ENCODE measurements at regions not wholly inside any gene's neighbourhood (a gene's known extent, or its start where the extent isn't known, plus 50 kb on each side); places are given as distances from the start of the nearest gene placed in this dataset.

GRCh38 chr1:5312862-5313261, 658.5 kb downstream of the AJAP1 start:
- in situ Hi-C loops (cut with MboI; ENCODE audit: low pct_unique_long_range_greater_than_20kb in 2 of 9, low sequenced_read_pairs in 9 of 9, unreplicated experiment in 9 of 9): no loop called here
- Histone ChIP-seq H3K27ac (no peak overlapping the region), H3K4me3 (no peak overlapping the region), H3K4me1 (replicated peaks in 1 of 2) (peaks cover 5 to 9% of the 10 kb centered on the region in 2 donors)
- peak in 1 of 8 experiments; percentile 14 for ATAC-seq (replicated peaks in 6 of 8)
- WGBS, 10 experiments: 53 to 100% (median 75%) methylated on average over 2 to 4 of the region's 11 CpGs; no CpG with 5 or more reads in 7 of the 10 experiments

- Histone ChIP-seq H3K27ac (peak overlapping the region in 1 of 2 donors; percentile 64), H3K4me1 (replicated peaks in 1 of 2) (peaks cover 5 to 9% of the 10 kb centered on the region in 2 donors), H3K4me3 (no peak overlapping the region)
- in situ Hi-C loops (cut with MboI; ENCODE audit: low pct_unique_long_range_greater_than_20kb in 2 of 9, low sequenced_read_pairs in 9 of 9, unreplicated experiment in 9 of 9): no loop called here
- 0 to 100% (median 69%) methylated on average over 1 to 7 of the region's 7 CpGs; no CpG with 5 or more reads in 1 of the 10 experiments for WGBS, 10 experiments
- ATAC-seq (replicated peaks in 6 of 8): peak in 1 of 8 experiments; percentile 1
Observed at GRCh38 chr1:5312293-5312674, 657.9 kb downstream of the AJAP1 start.

DNA sequence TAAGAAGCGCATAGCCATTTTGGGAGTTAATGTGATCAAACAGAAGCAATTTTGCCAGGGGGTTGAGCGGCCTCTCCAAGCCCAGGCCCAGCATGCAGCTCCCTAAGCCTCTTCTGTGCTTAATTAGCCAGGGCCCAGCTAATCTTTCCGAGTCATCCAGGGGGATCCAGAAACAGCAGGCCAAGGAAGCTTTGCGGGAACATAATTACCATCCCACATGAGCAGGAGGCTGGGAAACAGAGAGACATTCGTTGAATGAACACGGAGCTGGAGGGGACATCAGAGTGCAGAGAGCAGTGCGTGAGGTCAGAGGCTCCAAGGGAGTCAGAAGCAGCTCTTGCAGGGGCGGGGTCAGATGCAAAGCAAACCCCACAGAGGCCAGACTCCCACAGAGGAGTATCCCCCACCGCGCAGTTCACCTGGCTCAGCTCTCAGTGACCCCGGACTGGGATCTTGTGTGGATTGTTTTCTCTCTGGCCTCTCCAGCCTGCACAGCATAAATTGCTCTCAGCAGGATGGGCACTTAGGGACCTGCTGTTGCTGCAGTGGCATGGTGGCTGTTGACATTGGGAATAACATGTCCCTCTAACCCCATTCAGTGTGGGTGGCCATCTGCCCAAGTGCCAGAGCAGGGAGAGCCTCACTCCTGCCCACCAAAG, 657.4 kb downstream of the AJAP1 start:
- ATAC-seq (replicated peaks in 6 of 8): peak in 4 of 8 experiments; percentile 59 to 80 (median 74)
- in situ Hi-C loops (cut with MboI; ENCODE audit: low pct_unique_long_range_greater_than_20kb in 2 of 9, low sequenced_read_pairs in 9 of 9, unreplicated experiment in 9 of 9): no loop called here
- Histone ChIP-seq H3K27ac (peak overlapping the region in 1 of 2 donors; percentile 64), H3K4me1 (replicated peaks in 1 of 2) (peaks cover 5 to 9% of the 10 kb centered on the region in 2 donors), H3K4me3 (no peak overlapping the region)
- 6 to 62% (median 48%) methylated on average over 1 to 10 of the region's 11 CpGs; no CpG with 5 or more reads in 4 of the 10 experiments for WGBS, 10 experiments

GRCh38 chr1:5311147-5311546, 656.7 kb downstream of the AJAP1 start:
- Histone ChIP-seq H3K4me1 (replicated peaks in 1 of 2) (peaks cover 5 to 9% of the 10 kb centered on the region in 2 donors), H3K4me3 (no peak overlapping the region), H3K27ac (peak overlapping the region in 1 of 2 donors; percentile 27)
- in situ Hi-C loops (cut with MboI; ENCODE audit: low pct_unique_long_range_greater_than_20kb in 2 of 9, low sequenced_read_pairs in 9 of 9, unreplicated experiment in 9 of 9): no loop called here
- ATAC-seq (replicated peaks in 6 of 8): no peak
- 21 to 76% (median 65%) methylated on average over 2 to 12 of the region's 12 CpGs; no CpG with 5 or more reads in 4 of the 10 experiments for WGBS, 10 experiments

- peak in 4 of 8 experiments; percentile 64 to 88 (median 78) for ATAC-seq (replicated peaks in 6 of 8)
- in situ Hi-C loops (cut with MboI; ENCODE audit: low pct_unique_long_range_greater_than_20kb in 2 of 9, low sequenced_read_pairs in 9 of 9, unreplicated experiment in 9 of 9): no loop called here
- WGBS, 10 experiments: 5 to 81% (median 40%) methylated on average over 2 to 6 of the region's 6 CpGs; no CpG with 5 or more reads in 3 of the 10 experiments
- no peak overlapping the region for H3K4me3 ChIP-seq
- H3K4me1 ChIP-seq (replicated peaks in 1 of 2): peaks cover 5 to 9% of the 10 kb centered on the region in 2 donors
- H3K27ac ChIP-seq: no peak overlapping the region
Observed at GRCh38 chr1:5308249-5308648, 653.8 kb downstream of the AJAP1 start.

DNA sequence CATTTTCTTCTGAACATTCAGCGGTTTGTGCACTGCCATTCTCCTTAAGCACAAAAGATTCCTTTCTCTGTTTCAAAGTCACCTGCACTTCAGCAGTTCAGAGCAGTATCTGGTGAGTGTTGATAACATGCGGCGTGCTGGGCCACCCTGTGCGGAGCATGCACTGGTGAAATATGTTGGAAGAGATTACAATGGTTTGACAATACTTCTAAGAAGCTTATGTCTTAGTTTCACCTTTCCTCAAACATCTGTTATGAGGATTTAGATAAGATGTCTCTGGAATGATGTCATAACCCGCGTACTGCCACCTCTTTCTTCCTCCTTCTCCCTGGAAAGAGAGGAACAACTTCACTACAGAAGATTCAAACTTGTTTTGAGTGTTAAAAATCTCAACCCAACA, 650.3 kb downstream of the AJAP1 start:
- no peak overlapping the region for H3K27ac ChIP-seq
- H3K4me3 ChIP-seq: no peak overlapping the region
- WGBS, 10 experiments: 0 to 84% (median 60%) methylated on average over 3 to 6 of the region's 6 CpGs; no CpG with 5 or more reads in 3 of the 10 experiments
- in situ Hi-C loops (cut with MboI; ENCODE audit: low pct_unique_long_range_greater_than_20kb in 2 of 9, low sequenced_read_pairs in 9 of 9, unreplicated experiment in 9 of 9): no loop called here
- no peak for ATAC-seq (replicated peaks in 6 of 8)
- no peaks in the 10 kb centered on the region for H3K4me1 ChIP-seq (replicated peaks in 1 of 2)

DNA sequence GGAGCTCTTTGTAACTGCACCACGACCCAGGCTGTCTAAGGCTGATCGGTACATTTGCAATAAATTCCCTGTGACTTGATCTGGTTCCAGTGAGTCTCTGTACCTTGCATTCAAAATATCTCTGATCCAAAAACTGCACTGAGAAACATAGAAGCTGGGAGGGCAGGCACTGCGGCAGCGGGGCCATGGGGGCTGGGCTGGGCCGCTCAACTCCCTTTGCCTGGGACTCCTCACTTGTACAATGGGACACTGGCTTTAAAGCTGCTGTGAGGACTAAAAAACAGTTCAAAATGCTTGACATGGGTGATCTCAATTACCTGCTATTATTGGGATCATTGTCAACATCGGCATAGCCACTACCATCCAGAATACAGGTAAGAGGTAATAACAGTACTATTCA, 644.0 kb downstream of the AJAP1 start:
- no peak overlapping the region for H3K4me3 ChIP-seq
- peak overlapping the region in 1 of 2 donors; percentile 85 for H3K27ac ChIP-seq
- in situ Hi-C loops (cut with MboI; ENCODE audit: low pct_unique_long_range_greater_than_20kb in 2 of 9, low sequenced_read_pairs in 9 of 9, unreplicated experiment in 9 of 9): no loop called here
- peaks cover 26% of the 10 kb centered on the region in 2 donors for H3K4me1 ChIP-seq (replicated peaks in 1 of 2)
- 0 to 100% (median 82%) methylated on average over 1 to 6 of the region's 6 CpGs; no CpG with 5 or more reads in 5 of the 10 experiments for WGBS, 10 experiments
- no peak for ATAC-seq (replicated peaks in 6 of 8)

DNA sequence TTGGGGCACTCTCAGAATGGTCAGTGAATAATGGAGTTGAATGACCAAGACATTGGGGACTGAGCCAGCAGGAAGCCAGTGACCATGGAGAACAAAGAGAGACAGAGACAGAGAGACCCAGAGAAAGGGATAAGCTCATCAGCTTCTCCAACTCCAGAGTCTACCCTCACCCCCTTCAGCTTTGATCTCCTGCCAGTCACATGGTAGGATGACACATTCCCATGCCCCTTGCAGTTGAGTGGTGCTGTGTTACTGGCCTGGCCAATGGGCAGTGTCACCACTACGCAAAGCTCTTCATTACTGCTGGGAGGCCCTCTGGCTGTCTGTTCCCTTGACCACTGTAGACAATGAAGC, 643.5 kb downstream of the AJAP1 start:
- Histone ChIP-seq H3K27ac (peak overlapping the region; percentile 53 to 85), H3K4me1 (replicated peaks in 1 of 2) (peaks cover 26% of the 10 kb centered on the region in 2 donors), H3K4me3 (no peak overlapping the region)
- in situ Hi-C loops (cut with MboI; ENCODE audit: low pct_unique_long_range_greater_than_20kb in 2 of 9, low sequenced_read_pairs in 9 of 9, unreplicated experiment in 9 of 9): no loop called here
- WGBS, 10 experiments: 14 to 80% methylated on average over 1 of the region's 1 CpG; no CpG with 5 or more reads in 8 of the 10 experiments
- ATAC-seq (replicated peaks in 6 of 8): no peak

DNA sequence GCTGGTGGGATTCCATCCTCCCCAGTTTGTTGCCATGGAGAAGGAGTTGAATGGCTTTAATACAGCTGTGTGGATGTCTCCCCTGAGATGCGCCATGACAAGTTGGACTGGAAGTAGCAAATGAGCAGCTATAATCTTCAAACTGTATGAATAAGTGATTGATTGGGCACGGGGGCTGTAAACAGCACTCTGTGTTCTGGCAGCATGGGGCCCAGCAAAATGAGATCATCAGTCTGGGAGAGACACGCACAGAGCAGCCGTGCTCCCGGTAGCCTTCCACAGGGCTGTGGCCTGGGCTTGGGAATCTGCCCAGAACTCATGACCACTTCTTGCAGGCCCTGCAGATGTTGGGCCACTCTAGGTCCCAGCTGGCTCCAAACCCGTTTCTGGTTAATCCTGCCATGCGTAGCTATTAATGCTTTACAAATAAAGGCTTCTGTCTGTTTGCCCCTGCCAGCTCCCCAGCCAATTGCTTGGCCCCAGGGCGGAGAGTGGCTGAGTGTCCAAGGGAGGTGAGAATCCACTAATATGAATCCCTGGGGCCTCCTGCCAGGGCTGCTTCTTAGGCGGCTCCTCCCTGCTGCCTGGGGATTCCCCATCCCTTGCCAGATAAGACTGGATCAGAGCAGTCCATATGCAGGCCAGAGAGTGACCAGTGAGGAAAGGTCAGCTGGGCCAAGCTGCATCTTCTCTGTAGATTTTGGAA, 642.9 kb downstream of the AJAP1 start:
- Histone ChIP-seq H3K27ac (peak overlapping the region; percentile 53 to 85), H3K4me3 (no peak overlapping the region), H3K4me1 (replicated peaks in 1 of 2) (peaks cover 26 to 27% of the 10 kb centered on the region in 2 donors)
- in situ Hi-C loops (cut with MboI; ENCODE audit: low pct_unique_long_range_greater_than_20kb in 2 of 9, low sequenced_read_pairs in 9 of 9, unreplicated experiment in 9 of 9): no loop called here
- peak in 7 of 8 experiments; percentile 50 to 95 (median 91) for ATAC-seq (replicated peaks in 6 of 8)
- WGBS, 10 experiments: 0 to 100% (median 47%) methylated on average over 1 to 8 of the region's 9 CpGs; no CpG with 5 or more reads in 2 of the 10 experiments

DNA sequence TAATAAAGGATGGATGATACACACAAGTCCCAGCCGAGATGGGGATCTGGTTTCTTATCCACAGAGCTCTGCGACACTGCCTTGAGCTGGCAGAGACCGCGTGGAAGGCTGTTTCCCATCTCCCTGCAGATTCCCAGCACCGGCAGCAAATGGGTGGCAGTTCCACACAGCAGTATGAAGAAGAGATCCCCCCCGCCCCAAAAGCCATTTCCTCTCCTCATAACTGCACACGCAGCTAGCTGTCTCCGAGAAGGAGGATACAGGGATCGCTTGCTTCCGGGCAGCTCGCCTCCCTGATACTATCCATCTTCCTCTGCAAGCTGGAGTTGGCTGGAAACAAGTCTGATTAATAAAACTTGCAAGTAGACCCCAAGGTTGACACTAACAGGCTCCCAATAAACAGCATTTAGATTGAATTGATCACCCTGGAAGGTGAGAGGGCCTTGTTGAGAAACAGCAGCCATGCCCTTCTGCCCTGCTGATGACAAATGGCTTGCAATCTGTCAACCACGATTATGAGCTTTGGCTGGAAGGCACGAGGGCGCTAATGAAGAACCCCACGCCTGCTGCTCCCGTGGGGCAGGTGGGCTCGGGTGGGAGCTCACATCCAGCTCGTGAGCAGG, 642.3 kb downstream of the AJAP1 start:
- peak overlapping the region; percentile 33 to 51 for H3K27ac ChIP-seq

DNA sequence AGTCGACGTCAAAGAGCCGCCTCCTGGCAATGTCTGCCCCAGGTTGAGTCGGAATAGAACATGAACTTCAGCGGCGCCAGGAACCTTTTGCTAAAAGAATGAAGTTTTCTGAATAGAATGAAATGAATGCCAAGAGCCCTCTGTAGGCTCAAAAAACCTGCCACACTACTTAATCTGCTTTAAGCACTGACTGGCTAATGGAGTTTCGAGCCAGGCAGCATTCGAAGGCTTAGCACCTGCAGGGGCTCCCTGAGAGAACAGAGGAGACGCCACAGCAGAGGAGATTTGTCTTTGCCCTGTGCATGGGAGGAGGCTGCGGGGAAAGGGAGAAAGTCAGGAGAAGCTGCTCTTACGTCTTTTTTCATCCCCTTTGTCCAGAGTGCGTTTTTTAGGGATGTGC, 641.7 kb downstream of the AJAP1 start:
- no peak for ATAC-seq (replicated peaks in 6 of 8)
- WGBS, 10 experiments: 0 to 80% (median 73%) methylated on average over 1 to 12 of the region's 12 CpGs; no CpG with 5 or more reads in 1 of the 10 experiments
- Histone ChIP-seq H3K4me1 (replicated peaks in 1 of 2) (peaks cover 26 to 35% of the 10 kb centered on the region in 2 donors), H3K27ac (peak overlapping the region; percentile 33 to 51), H3K4me3 (no peak overlapping the region)
- in situ Hi-C loops (cut with MboI; ENCODE audit: low pct_unique_long_range_greater_than_20kb in 2 of 9, low sequenced_read_pairs in 9 of 9, unreplicated experiment in 9 of 9): no loop called here

More for the DNA sequence above, 642.3 kb downstream of the AJAP1 start:
- H3K4me3 ChIP-seq: no peak overlapping the region
- peak in 4 of 8 experiments; percentile 44 to 62 (median 56) for ATAC-seq (replicated peaks in 6 of 8)
- 4 to 76% (median 44%) methylated on average over 1 to 18 of the region's 18 CpGs; no CpG with 5 or more reads in 2 of the 10 experiments for WGBS, 10 experiments
- in situ Hi-C loops (cut with MboI; ENCODE audit: low pct_unique_long_range_greater_than_20kb in 2 of 9, low sequenced_read_pairs in 9 of 9, unreplicated experiment in 9 of 9): no loop called here
- H3K4me1 ChIP-seq (replicated peaks in 1 of 2): peaks cover 26 to 34% of the 10 kb centered on the region in 2 donors

DNA sequence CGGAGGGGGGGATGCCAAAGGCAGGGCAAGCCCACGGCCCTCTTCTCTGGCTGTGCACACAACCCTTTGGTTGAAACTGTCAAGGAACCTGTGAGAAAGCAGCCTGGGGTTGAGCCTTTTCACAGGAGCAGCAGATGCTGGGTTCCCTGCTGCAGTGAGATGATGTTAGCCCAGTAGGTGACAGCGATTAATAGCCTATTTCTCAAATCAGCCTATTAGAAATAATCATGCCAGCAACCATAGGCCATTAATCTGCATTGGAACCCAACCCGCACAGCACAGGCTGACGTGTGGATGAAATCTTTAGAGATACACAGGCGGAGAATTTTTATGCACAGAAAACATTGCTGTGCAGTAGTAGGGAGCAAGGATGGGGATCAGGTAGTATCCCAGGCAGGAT, 637.5 kb downstream of the AJAP1 start:
- peak in 4 of 8 experiments; percentile 68 to 79 (median 76) for ATAC-seq (replicated peaks in 6 of 8)
- Histone ChIP-seq H3K4me3 (no peak overlapping the region), H3K27ac (no peak overlapping the region), H3K4me1 (replicated peaks in 1 of 2) (peaks cover 14 to 19% of the 10 kb centered on the region in 2 donors)
- WGBS, 10 experiments: 20 to 66% (median 59%) methylated on average over 1 to 6 of the region's 6 CpGs; no CpG with 5 or more reads in 4 of the 10 experiments
- in situ Hi-C loops (cut with MboI; ENCODE audit: low pct_unique_long_range_greater_than_20kb in 2 of 9, low sequenced_read_pairs in 9 of 9, unreplicated experiment in 9 of 9): no loop called here
